Chondrocyte (in vitro differentiated cells): ENCODE measurements at regions not wholly inside any gene's neighbourhood (a gene's known extent, or its start where the extent isn't known, plus 50 kb on each side); places are given as distances from the start of the nearest gene placed in this dataset. TPM values are rescaled to one million over a fixed set of nuclear protein-coding genes. Genes with fewer than 3 reads are reported as not detected.

ENCODE experiments used
- DNase-seq: peaks from one replicate; pipeline ENCODE4 v3.0.0; 2021; ENCODE audit warnings: mixed read lengths, low spot score
- H3K27ac Mint-ChIP-seq: one replicate; pipeline ENCODE4 v1.8.0; 2021; ENCODE audit warnings: mild to moderate bottlenecking, moderate library complexity, mixed read lengths; ENCODE audit not compliant: unreplicated experiment
- H3K27me3 Mint-ChIP-seq: 2 replicates; pipeline ENCODE4 v1.8.0; 2021; ENCODE audit warnings: low read depth, mixed read lengths
- H3K36me3 Mint-ChIP-seq: 2 replicates; pipeline ENCODE4 v1.8.0; 2021; ENCODE audit warnings: low read depth, mixed read lengths
- H3K4me1 Mint-ChIP-seq: 2 replicates; pipeline ENCODE4 v1.8.0; 2021; ENCODE audit warnings: low read depth, mild to moderate bottlenecking, mixed read lengths
- H3K4me3 Mint-ChIP-seq: one replicate; pipeline ENCODE4 v1.8.0; 2021; ENCODE audit warnings: mild to moderate bottlenecking, moderate library complexity, mixed read lengths; ENCODE audit not compliant: unreplicated experiment
- H3K9me3 Mint-ChIP-seq: 2 replicates; pipeline ENCODE4 v1.8.0; 2021; ENCODE audit warnings: low read depth, mixed read lengths
- microRNA-seq: library from miRNA; unstranded; fragments of <30 nt; microRNA quantifications from one replicate; pipeline ENCODE4 v1.2.0, GENCODE V29; 2020; ENCODE audit warnings: borderline number of aligned reads
- TF ChIP-seq, protein P1 (sequence below): fragments of 200-600 bp; sonication (generic); IDR thresholded peaks from 2 replicates; pipeline ENCODE4 v1.5.0; 2021; ENCODE audit warnings: antibody characterized with exemption, mild to moderate bottlenecking, moderate library complexity

GRCh38 chr9:93730648-93731047 is 154.3 kb downstream of the PHF2 start:
- no peak for DNase-seq
- peaks cover 38% of the 10 kb centered on the region for H3K9me3 Mint-ChIP-seq
- H3K36me3 Mint-ChIP-seq = peaks cover 9% of the 10 kb centered on the region
- H3K27ac Mint-ChIP-seq = no peak overlapping the region
- H3K4me3 Mint-ChIP-seq = no peak overlapping the region
- H3K4me1 Mint-ChIP-seq = no peaks in the 10 kb centered on the region
- peaks cover 5% of the 10 kb centered on the region for H3K27me3 Mint-ChIP-seq
- TF ChIP-seq, protein P1, sequence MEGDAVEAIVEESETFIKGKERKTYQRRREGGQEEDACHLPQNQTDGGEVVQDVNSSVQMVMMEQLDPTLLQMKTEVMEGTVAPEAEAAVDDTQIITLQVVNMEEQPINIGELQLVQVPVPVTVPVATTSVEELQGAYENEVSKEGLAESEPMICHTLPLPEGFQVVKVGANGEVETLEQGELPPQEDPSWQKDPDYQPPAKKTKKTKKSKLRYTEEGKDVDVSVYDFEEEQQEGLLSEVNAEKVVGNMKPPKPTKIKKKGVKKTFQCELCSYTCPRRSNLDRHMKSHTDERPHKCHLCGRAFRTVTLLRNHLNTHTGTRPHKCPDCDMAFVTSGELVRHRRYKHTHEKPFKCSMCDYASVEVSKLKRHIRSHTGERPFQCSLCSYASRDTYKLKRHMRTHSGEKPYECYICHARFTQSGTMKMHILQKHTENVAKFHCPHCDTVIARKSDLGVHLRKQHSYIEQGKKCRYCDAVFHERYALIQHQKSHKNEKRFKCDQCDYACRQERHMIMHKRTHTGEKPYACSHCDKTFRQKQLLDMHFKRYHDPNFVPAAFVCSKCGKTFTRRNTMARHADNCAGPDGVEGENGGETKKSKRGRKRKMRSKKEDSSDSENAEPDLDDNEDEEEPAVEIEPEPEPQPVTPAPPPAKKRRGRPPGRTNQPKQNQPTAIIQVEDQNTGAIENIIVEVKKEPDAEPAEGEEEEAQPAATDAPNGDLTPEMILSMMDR = no peak

- no peaks in the 10 kb centered on the region for H3K4me1 Mint-ChIP-seq
- H3K9me3 Mint-ChIP-seq = peaks cover 35% of the 10 kb centered on the region
- H3K4me3 Mint-ChIP-seq = no peak overlapping the region
- H3K27me3 Mint-ChIP-seq = peaks cover 5% of the 10 kb centered on the region
- no peak overlapping the region for H3K27ac Mint-ChIP-seq
- no peak for DNase-seq
- TF ChIP-seq, protein P1 = no peak
- peaks cover 9% of the 10 kb centered on the region for H3K36me3 Mint-ChIP-seq
These were observed 153.8 kb downstream of the PHF2 start for GRCh38 chr9:93730217-93730616.

Small RNA genes in the stretch of these regions (microRNA-seq; reads per million reads assigned to microRNA genes)
- not detected for gene MIR4291
